ENCODE measurements at regions not wholly inside any gene's neighbourhood (a gene's known extent, or its start where the extent isn't known, plus 50 kb on each side); places are given as distances from the start of the nearest gene placed in this dataset.

DNA sequence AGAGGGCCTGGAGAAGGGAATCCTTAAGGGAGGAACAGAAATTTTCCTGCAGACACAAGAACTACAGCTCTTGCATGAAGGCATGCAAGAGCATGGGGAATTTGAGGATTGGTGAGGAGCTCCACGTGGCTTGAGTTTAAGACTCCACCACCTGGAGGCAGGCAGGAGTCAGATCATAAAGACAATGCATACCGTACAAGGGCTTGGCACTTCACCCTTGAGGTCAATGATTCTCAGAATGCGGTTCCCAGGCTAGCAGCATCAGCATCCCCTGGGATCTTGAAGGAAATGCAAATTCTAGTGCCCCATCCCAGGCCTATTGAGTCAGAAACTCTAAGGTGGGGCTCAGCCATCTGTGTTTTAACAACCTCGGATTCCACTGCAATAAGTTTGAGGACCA, 143.8 kb downstream of the C7orf25 start:
- TF ChIP-seq, protein P1, sequence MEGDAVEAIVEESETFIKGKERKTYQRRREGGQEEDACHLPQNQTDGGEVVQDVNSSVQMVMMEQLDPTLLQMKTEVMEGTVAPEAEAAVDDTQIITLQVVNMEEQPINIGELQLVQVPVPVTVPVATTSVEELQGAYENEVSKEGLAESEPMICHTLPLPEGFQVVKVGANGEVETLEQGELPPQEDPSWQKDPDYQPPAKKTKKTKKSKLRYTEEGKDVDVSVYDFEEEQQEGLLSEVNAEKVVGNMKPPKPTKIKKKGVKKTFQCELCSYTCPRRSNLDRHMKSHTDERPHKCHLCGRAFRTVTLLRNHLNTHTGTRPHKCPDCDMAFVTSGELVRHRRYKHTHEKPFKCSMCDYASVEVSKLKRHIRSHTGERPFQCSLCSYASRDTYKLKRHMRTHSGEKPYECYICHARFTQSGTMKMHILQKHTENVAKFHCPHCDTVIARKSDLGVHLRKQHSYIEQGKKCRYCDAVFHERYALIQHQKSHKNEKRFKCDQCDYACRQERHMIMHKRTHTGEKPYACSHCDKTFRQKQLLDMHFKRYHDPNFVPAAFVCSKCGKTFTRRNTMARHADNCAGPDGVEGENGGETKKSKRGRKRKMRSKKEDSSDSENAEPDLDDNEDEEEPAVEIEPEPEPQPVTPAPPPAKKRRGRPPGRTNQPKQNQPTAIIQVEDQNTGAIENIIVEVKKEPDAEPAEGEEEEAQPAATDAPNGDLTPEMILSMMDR (IDR thresholded peaks at IDR 0.05): no peak
- no peak for TF ChIP-seq POLR2A (IDR thresholded peaks at IDR 0.05)
- WGBS, 2 donors: 75 to 79% methylated on average over 4 of the region's 4 CpGs

DNA sequence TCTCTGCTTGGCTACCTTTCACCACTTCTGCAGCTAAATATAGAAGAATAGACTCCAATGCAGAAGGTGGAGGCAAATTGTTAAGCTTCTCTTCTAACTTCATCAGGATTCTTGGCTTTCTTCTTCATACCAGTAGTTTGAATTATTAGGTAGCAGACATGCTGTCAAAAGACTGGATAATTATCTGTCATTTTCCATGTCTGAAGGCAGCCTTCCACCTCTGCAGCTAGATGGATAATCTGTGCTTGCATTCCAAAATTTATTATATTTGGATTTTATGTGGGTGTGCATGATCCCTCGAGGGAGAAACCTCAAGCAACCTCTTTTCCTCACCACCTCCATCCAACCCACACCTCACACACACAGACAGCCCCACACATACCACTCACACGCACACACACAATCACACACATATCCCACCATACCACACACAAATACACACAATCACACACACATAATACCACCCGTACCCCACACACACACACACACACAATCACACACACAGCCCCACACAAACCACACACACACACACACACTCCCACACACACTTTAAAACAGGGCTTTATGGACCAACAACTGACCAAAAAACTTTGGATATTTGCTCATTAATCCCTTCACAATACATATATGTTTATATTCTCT, 145.0 kb downstream of the C7orf25 start:
- intact Hi-C loops (cut with DNase I; ENCODE audit: low total_unique reads): no loop called here
- no peak overlapping the region for H3K4me3 ChIP-seq (ENCODE audit: low read depth, poor library complexity, severe bottlenecking)
- TF ChIP-seq POLR2A (IDR thresholded peaks at IDR 0.05): no peak
- TF ChIP-seq, protein P1 (IDR thresholded peaks at IDR 0.05): no peak
- WGBS, 2 donors: 65 to 66% methylated on average over 3 of the region's 3 CpGs
- DNase-seq (ENCODE audit: low spot score in 2 of 2): no peak

More for the DNA sequence above, 143.8 kb downstream of the C7orf25 start:
- DNase-seq (ENCODE audit: low spot score in 2 of 2): no peak
- no peak overlapping the region for H3K4me3 ChIP-seq (ENCODE audit: low read depth, poor library complexity, severe bottlenecking)
- intact Hi-C loops (cut with DNase I; ENCODE audit: low total_unique reads): no loop called here

DNA sequence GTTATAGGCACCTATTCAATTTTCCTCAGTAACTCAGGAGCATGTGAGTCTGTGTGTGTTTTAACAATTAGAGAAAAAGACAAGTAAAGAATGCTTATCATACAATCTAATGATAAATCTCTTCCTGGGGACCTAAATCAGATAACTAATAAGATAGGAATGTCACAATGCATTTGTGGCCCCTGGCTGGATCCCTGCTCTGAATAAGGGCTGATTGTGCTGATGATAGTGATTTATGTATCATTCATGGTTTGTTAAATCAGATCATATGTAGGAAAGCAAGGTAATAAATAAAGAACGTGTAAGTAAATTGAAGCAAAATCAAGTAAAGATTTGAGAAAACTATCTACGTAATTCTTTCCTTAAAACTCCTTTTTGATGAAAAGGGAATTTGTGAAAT, 145.9 kb downstream of the C7orf25 start:
- H3K4me3 ChIP-seq (ENCODE audit: low read depth, poor library complexity, severe bottlenecking): no peak overlapping the region
- WGBS, 2 donors: 87 to 88% methylated on average over 2 of the region's 2 CpGs
- TF ChIP-seq, protein P1 (IDR thresholded peaks at IDR 0.05): no peak
- no peak for TF ChIP-seq POLR2A (IDR thresholded peaks at IDR 0.05)
- no peak for DNase-seq (ENCODE audit: low spot score in 2 of 2)
- intact Hi-C loops (cut with DNase I; ENCODE audit: low total_unique reads): no loop called here

DNA sequence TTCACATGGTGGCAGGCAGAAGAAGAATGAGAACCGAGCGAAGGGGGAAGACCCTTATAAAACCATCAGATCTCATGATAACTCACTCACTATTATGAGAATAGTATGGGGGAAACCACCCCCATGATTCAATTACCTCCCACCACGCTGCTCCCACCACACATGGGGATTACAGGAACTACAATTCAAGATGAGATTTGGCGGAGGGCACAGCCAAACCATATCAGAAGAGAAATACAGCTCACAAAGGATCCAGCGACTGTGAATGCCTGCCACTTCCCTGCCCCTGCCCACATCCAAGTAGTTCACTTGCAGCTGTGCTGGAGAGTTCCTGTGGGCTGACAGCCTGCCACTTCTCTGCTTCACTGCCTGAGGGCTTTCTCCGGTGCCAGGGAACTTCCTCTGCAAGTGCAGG, 148.7 kb downstream of the C7orf25 start:
- TF ChIP-seq, protein P1 (IDR thresholded peaks at IDR 0.05): no peak
- TF ChIP-seq POLR2A (IDR thresholded peaks at IDR 0.05): no peak
- no peak for DNase-seq (ENCODE audit: low spot score in 2 of 2)
- intact Hi-C loops (cut with DNase I; ENCODE audit: low total_unique reads): no loop called here
- 33 to 43% methylated on average over 6 of the region's 6 CpGs for WGBS, 2 donors
- no peak overlapping the region for H3K4me3 ChIP-seq (ENCODE audit: low read depth, poor library complexity, severe bottlenecking)

DNA sequence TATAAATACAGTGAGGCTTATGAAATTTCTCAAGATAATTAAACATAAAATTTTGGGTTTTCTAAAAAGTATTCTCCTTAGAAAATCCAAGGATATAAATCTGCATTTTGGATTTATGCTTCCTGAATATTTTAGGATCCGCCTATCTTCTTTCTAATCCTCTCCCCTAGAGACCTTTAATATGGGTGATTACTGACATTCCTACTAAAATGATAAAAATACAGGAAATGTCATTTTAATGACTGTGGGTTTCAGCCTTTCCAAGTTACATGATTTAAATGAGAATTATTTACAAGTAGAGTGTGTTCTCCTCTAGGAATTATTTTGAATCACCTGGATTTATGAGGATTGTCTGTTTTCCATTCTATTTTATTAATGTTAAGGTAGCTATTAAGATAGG, 150.4 kb downstream of the C7orf25 start:
- TF ChIP-seq, protein P1 (IDR thresholded peaks at IDR 0.05): no peak
- no peak for TF ChIP-seq POLR2A (IDR thresholded peaks at IDR 0.05)
- H3K4me3 ChIP-seq (ENCODE audit: low read depth, poor library complexity, severe bottlenecking): no peak overlapping the region
- intact Hi-C loops (cut with DNase I; ENCODE audit: low total_unique reads): no loop called here
- 82 to 93% methylated on average over 1 of the region's 1 CpG for WGBS, 2 donors
- DNase-seq (ENCODE audit: low spot score in 2 of 2): no peak

DNA sequence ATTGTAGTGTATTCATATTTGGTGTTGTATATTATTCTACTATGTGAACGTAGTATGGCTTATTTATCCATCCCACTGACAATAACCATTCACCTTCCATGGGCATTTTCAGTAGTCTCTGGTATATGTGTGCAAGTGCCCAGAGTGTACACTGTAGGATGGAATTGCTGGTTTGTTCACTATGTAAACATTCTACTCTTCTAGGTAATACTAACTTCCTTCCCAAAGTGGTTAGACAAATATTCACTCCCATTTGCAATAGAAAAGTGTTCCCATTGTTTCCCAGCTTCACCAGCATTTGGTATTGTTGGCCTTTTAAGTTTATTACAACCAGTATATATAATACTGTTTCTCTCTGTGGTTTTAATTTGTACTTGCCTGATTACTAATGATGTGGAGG, 153.7 kb downstream of the C7orf25 start:
- DNase-seq (ENCODE audit: low spot score in 2 of 2): no peak
- TF ChIP-seq, protein P1 (IDR thresholded peaks at IDR 0.05): no peak
- TF ChIP-seq POLR2A (IDR thresholded peaks at IDR 0.05): no peak
- WGBS, 2 donors: 87 to 93% methylated on average over 1 of the region's 1 CpG
- intact Hi-C loops (cut with DNase I; ENCODE audit: low total_unique reads): no loop called here
- no peak overlapping the region for H3K4me3 ChIP-seq (ENCODE audit: low read depth, poor library complexity, severe bottlenecking)
